Right lobe of liver (tissue), 4 donors: ENCODE measurements at regions not wholly inside any gene's neighbourhood (a gene's known extent, or its start where the extent isn't known, plus 50 kb on each side); places are given as distances from the start of the nearest gene placed in this dataset.

Source experiments
- CTCF ChIP-seq, 4 donors: fragments of 200-600 bp in 3 of 4; fragments of 450-650 bp in 1 of 4; IDR thresholded peaks; one replicate each; pipeline versions ENCODE4 v1.5.1 to v1.8.0; 2016 to 2022; ENCODE audit warnings: antibody characterized with exemption in 4 of 4, mild to moderate bottlenecking in 2 of 4
- POLR2A ChIP-seq: fragments of 450-650 bp; IDR thresholded peaks from one replicate; pipeline ENCODE4 v1.6.1; 2017; ENCODE audit warnings: antibody characterized with exemption, mild to moderate bottlenecking
- donor health status: DM: no; HTN: no; CAD: no.
- donor health status: DM: no; HTN: no; CAD: no.
- donor health status: DM: no; HTN: yes; CAD: no.

- TF ChIP-seq CTCF (IDR thresholded peaks at IDR 0.05) (no peak), POLR2A (no peak)
Observed at GRCh38 chr12:41905759-41906297, 238.8 kb downstream of the GXYLT1 start.
